Left ventricle myocardium inferior (tissue), 1 donor: ENCODE measurements at regions not wholly inside any gene's neighbourhood (a gene's known extent, or its start where the extent isn't known, plus 50 kb on each side); places are given as distances from the start of the nearest gene placed in this dataset.

Experiments
- DNase-seq: peaks from one replicate; pipeline ENCODE4 v3.0.0-alpha.2; 2020
- H3K27ac ChIP-seq: fragments of 200-600 bp; replicated peaks from 2 replicates; pipeline ENCODE4 v1.8.0; 2021
- H3K27me3 ChIP-seq: fragments of 200-600 bp; 2 replicates; pipeline ENCODE4 v1.8.0; 2021; ENCODE audit warnings: low read depth
- H3K36me3 ChIP-seq: fragments of 200-600 bp; 2 replicates; pipeline ENCODE4 v1.8.0; 2021
- H3K4me1 ChIP-seq: fragments of 200-600 bp; 2 replicates; pipeline ENCODE4 v1.8.0; 2021
- H3K4me3 ChIP-seq: fragments of 200-600 bp; 2 replicates; pipeline ENCODE4 v1.8.0; 2021; ENCODE audit warnings: mild to moderate bottlenecking, moderate library complexity
- H3K9me3 ChIP-seq: fragments of 200-600 bp; replicated peaks from 2 replicates; pipeline ENCODE4 v1.8.0; 2021
- CTCF ChIP-seq: fragments of 200-600 bp; IDR thresholded peaks from 2 replicates; pipeline ENCODE4 v1.8.0; 2021; ENCODE audit warnings: antibody characterized with exemption, mild to moderate bottlenecking, borderline replicate concordance
- intact Hi-C: fragments of 100-400 bp; cut with micrococcal nuclease; formaldehyde crosslinking; loops from one replicate; pipeline ENCODE4 v1.11.0; 2022
- donor health status: DM: no; HTN: yes; CAD: no; lungs with severe emphysema.

- H3K27ac ChIP-seq: no peak overlapping the region
- no peak for DNase-seq
- H3K36me3 ChIP-seq: no peaks in the 10 kb centered on the region
- H3K27me3 ChIP-seq: no peaks in the 10 kb centered on the region
- no peak for TF ChIP-seq CTCF
- intact Hi-C loops: no loop called here
- no peaks in the 10 kb centered on the region for H3K4me1 ChIP-seq
- H3K9me3 ChIP-seq: no peaks in the 10 kb centered on the region
- H3K4me3 ChIP-seq: no peak overlapping the region
Observed at GRCh38 chr7:84314263-84314662, 119.7 kb upstream of the SEMA3A start.

GRCh38 chr7:84304407-84304806 lies 109.8 kb upstream of the SEMA3A start:
- TF ChIP-seq CTCF: no peak
- intact Hi-C loops: no loop called here
- Histone ChIP-seq H3K27me3 (no peaks in the 10 kb centered on the region), H3K4me3 (no peak overlapping the region), H3K36me3 (no peaks in the 10 kb centered on the region), H3K27ac (no peak overlapping the region), H3K9me3 (no peaks in the 10 kb centered on the region), H3K4me1 (no peaks in the 10 kb centered on the region)
- no peak for DNase-seq

GRCh38 chr7:84302949-84303348 lies 108.4 kb upstream of the SEMA3A start:
- Histone ChIP-seq H3K36me3 (no peaks in the 10 kb centered on the region), H3K4me3 (no peak overlapping the region), H3K27ac (no peak overlapping the region), H3K9me3 (no peaks in the 10 kb centered on the region), H3K4me1 (no peaks in the 10 kb centered on the region), H3K27me3 (no peaks in the 10 kb centered on the region)
- no peak for TF ChIP-seq CTCF
- intact Hi-C loops: no loop called here
- DNase-seq: no peak

GRCh38 chr7:84297616-84298015 lies 103.0 kb upstream of the SEMA3A start:
- H3K4me3 ChIP-seq: no peak overlapping the region
- no peaks in the 10 kb centered on the region for H3K4me1 ChIP-seq
- intact Hi-C loops: no loop called here
- no peaks in the 10 kb centered on the region for H3K9me3 ChIP-seq
- no peak overlapping the region for H3K27ac ChIP-seq
- H3K36me3 ChIP-seq: no peaks in the 10 kb centered on the region
- H3K27me3 ChIP-seq: no peaks in the 10 kb centered on the region
- no peak for DNase-seq
- TF ChIP-seq CTCF: no peak

GRCh38 chr7:84294847-84295455 lies 100.4 kb upstream of the SEMA3A start:
- no peak for DNase-seq
- Histone ChIP-seq H3K9me3 (no peaks in the 10 kb centered on the region), H3K27me3 (no peaks in the 10 kb centered on the region), H3K27ac (no peak overlapping the region), H3K4me3 (no peak overlapping the region), H3K4me1 (no peaks in the 10 kb centered on the region), H3K36me3 (no peaks in the 10 kb centered on the region)
- intact Hi-C loops: no loop called here
- TF ChIP-seq CTCF: no peak
